GM12873 (cell line): ENCODE measurements at regions not wholly inside any gene's neighbourhood (a gene's known extent, or its start where the extent isn't known, plus 50 kb on each side); places are given as distances from the start of the nearest gene placed in this dataset.

Source experiments
- CTCF ChIP-seq: IDR thresholded peaks from 2 replicates; pipeline ENCODE4 v1.5.1; 2012; ENCODE audit warnings: low read depth, mild to moderate bottlenecking, moderate library complexity, low read length, control low read depth; ENCODE audit not compliant: insufficient read depth; ENCODE audit errors: missing control alignments

GRCh38 chr5:24167806-24168205, 477.0 kb downstream of the CDH10 start:
- TF ChIP-seq CTCF = no peak

GRCh38 chr5:24170026-24170425, 474.8 kb downstream of the CDH10 start:
- TF ChIP-seq CTCF = no peak

GRCh38 chr5:24177821-24178220, 467.0 kb downstream of the CDH10 start:
- no peak for TF ChIP-seq CTCF

- TF ChIP-seq CTCF = no peak
These were observed 460.8 kb downstream of the CDH10 start for GRCh38 chr5:24183981-24184380.

GRCh38 chr5:24188216-24188925, 456.4 kb downstream of the CDH10 start:
- TF ChIP-seq CTCF = no peak

GRCh38 chr5:24196789-24197188, 448.0 kb downstream of the CDH10 start:
- no peak for TF ChIP-seq CTCF

GRCh38 chr5:24208686-24209106, 436.1 kb downstream of the CDH10 start:
- no peak for TF ChIP-seq CTCF
